ENCODE measurements at regions not wholly inside any gene's neighbourhood (a gene's known extent, or its start where the extent isn't known, plus 50 kb on each side); places are given as distances from the start of the nearest gene placed in this dataset.
A peak's percentile ranks its signal among the peaks of the same experiment; 100 is the strongest.

DNA sequence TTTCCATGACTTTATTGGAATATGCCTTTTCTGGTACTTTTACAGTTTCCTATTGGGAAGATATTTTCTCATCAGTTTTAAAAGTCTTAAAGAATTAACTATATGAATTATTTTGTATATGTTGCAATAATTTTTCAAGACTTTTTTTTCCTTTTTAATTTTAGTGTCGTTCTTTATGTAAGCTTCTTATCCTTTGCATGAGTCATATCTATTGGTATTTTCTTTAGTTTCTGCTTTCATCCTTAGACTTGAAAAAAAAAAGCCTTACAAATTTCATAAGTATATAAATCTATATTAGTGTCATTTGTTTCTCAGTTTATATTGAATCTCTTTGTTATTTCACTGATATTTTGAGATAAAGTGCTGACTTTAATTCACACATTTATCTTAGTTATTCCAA is 94.9 kb downstream of the DSEL start:
- no peaks in the 10 kb centered on the region for H3K9me3 ChIP-seq (ENCODE audit: control insufficient read depth, insufficient read depth, low read length)
- no CpG with 5 or more reads among the region's 1 CpG for WGBS (ENCODE audit: insufficient coverage)

DNA sequence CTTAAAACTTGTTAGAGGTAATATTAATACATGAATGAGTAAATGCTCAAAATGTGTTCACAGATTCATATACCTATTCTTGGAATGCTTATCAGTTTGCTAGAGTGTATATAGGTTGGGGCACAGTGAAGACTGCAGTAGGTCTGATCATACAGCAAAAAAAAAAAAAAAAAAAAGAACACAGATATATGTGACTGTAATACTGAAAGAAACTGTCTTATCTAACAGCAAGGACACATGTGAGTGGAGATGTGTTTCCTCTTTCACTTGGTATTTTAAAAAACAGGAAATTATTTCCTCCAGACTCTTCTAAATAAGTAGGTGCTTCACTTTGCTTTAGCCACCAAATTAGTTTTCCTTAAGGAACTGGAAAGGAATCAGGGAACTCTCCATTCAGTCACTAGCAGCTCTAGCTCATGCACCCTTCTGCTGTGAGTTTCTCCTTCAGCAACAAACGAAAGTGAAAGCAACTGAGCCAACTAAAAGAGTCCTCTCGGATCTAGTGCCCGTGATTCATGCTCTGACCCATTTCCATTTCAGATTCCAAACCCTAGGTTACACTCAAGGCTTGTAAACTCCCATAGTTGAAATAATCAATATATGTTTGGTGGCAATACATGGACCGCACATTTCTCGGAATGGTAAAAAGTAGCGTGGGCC is 98.5 kb downstream of the DSEL start:
- H3K27ac ChIP-seq (ENCODE audit: low read depth, low read length) = no peak overlapping the region
- no peak overlapping the region for H3K4me3 ChIP-seq (ENCODE audit: low read depth, low read length)
- no peaks in the 10 kb centered on the region for H3K36me3 ChIP-seq (ENCODE audit: control insufficient read depth, insufficient read depth, low read length)
- DNase-seq (ENCODE audit: low read depth in 4 of 6, low spot score in 6 of 6) = no peak
- WGBS (ENCODE audit: insufficient coverage) = 83% methylated on average over 1 of the region's 6 CpGs
- no peaks in the 10 kb centered on the region for H3K9me3 ChIP-seq (ENCODE audit: control insufficient read depth, insufficient read depth, low read length)
- H3K4me1 ChIP-seq (ENCODE audit: control insufficient read depth, insufficient read depth, low read length) = no peaks in the 10 kb centered on the region
- no peaks in the 10 kb centered on the region for H3K27me3 ChIP-seq (ENCODE audit: control insufficient read depth, insufficient read depth, low read length)

More for the DNA sequence above, 94.9 kb downstream of the DSEL start:
- no peaks in the 10 kb centered on the region for H3K4me1 ChIP-seq (ENCODE audit: control insufficient read depth, insufficient read depth, low read length)
- H3K27me3 ChIP-seq (ENCODE audit: control insufficient read depth, insufficient read depth, low read length) = no peaks in the 10 kb centered on the region
- DNase-seq (ENCODE audit: low read depth in 4 of 6, low spot score in 6 of 6) = no peak
- H3K36me3 ChIP-seq (ENCODE audit: control insufficient read depth, insufficient read depth, low read length) = no peaks in the 10 kb centered on the region
- no peak overlapping the region for H3K4me3 ChIP-seq (ENCODE audit: low read depth, low read length)
- H3K27ac ChIP-seq (ENCODE audit: low read depth, low read length) = no peak overlapping the region

DNA sequence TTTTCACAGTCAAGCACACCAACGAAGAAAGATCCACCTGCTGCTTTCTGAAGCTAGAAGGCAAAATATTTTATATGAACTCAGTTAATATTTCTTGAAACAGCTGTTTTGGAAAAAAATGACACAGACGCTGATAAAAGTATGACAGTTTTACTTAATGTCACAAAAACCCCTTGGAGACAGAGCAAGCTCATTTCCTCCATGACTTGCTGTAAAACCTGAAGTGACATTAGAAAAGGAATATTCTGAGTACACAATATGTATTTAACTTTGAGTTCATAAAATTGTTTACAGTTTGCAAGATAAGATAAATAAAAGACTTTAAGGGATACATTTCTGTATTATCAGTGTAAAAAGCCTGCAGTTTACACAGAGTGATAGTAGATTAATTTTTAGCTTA is 105.4 kb downstream of the DSEL start:
- no peaks in the 10 kb centered on the region for H3K27me3 ChIP-seq (ENCODE audit: control insufficient read depth, insufficient read depth, low read length)
- no CpG with 5 or more reads among the region's 2 CpGs for WGBS (ENCODE audit: insufficient coverage)
- DNase-seq (ENCODE audit: low read depth in 4 of 6, low spot score in 6 of 6) = no peak
- H3K4me1 ChIP-seq (ENCODE audit: control insufficient read depth, insufficient read depth, low read length) = no peaks in the 10 kb centered on the region
- no peaks in the 10 kb centered on the region for H3K36me3 ChIP-seq (ENCODE audit: control insufficient read depth, insufficient read depth, low read length)
- H3K27ac ChIP-seq (ENCODE audit: low read depth, low read length) = no peak overlapping the region
- H3K9me3 ChIP-seq (ENCODE audit: control insufficient read depth, insufficient read depth, low read length) = no peaks in the 10 kb centered on the region
- H3K4me3 ChIP-seq (ENCODE audit: low read depth, low read length) = no peak overlapping the region

DNA sequence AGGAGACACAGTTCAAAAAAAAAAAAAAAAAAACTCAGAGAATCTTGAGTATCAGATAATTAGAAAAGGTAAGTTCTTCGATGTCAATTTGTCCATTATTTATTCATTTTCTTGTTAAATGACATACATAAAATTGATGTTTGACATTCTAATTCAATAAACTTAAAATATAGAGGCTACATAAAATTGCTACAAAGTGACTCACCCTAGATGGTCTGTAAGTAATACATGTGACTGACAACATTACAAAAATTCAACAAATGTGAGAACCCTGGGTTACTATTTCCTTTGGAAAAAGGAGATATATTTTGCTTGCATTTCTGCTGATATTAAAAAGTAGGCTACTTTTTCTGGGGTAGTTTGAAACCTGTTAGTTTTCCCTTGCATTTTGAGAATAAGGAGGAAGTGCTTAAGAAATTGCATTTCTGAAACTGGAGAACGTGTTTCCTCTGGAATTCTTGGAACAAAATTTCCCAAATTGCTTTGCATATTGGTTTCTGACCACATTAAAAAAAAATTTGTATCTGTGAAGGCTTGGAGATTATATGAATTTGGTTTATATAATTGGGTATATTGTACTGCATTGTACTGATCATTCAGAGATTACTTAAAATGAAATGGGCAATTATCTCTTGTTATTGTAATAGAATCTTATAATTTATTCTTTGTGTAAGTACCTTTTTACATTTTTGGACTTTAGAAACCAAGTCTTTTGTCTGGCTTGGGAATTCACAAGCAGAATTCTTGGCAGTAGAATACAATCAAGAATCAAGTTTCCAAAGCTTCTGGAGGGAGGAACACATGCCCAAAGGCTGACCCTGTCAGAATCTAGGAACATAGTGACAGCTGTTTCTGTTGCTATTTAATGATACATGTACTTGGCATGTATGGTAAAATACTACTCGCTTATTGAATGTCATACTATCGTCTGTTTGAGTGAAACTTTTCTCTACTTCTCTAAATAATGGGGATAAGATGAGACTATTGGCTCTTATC is 106.1 kb downstream of the DSEL start:
- no peak overlapping the region for H3K27ac ChIP-seq (ENCODE audit: low read depth, low read length)
- peak in 1 of 6 donors; percentile 20 for DNase-seq (ENCODE audit: low read depth in 4 of 6, low spot score in 6 of 6)
- no CpG with 5 or more reads among the region's 4 CpGs for whole genome bisulfite sequencing (ENCODE audit: insufficient coverage)

DNA sequence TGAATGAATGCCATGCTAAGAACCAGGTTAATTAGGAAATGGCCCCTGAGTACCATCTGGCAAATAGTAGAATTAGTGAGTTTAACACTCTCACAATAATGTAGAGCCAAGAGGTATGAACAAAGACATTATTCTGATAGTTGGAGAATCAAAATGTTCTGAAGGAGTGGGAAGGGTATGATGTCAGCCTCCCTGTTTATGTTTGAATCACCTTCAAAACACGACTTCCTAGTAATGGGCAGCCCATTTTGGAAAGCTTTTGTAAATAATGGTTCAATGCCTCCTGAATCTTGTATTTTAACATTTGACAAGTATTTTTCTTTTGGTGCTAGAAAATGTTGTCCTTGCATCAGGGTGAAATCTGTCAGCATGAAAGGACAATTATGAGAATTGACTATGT is 108.3 kb downstream of the DSEL start:
- WGBS (ENCODE audit: insufficient coverage) = no CpG with 5 or more reads among the region's 1 CpG
- Histone ChIP-seq H3K27me3 (ENCODE audit: control insufficient read depth, insufficient read depth, low read length) (no peaks in the 10 kb centered on the region), H3K27ac (ENCODE audit: low read depth, low read length) (no peak overlapping the region), H3K4me1 (ENCODE audit: control insufficient read depth, insufficient read depth, low read length) (no peaks in the 10 kb centered on the region), H3K9me3 (ENCODE audit: control insufficient read depth, insufficient read depth, low read length) (no peaks in the 10 kb centered on the region), H3K36me3 (ENCODE audit: control insufficient read depth, insufficient read depth, low read length) (no peaks in the 10 kb centered on the region), H3K4me3 (ENCODE audit: low read depth, low read length) (no peak overlapping the region)
- DNase-seq (ENCODE audit: low read depth in 4 of 6, low spot score in 6 of 6) = no peak

More for the DNA sequence above, 106.1 kb downstream of the DSEL start:
- no peaks in the 10 kb centered on the region for H3K4me1 ChIP-seq (ENCODE audit: control insufficient read depth, insufficient read depth, low read length)
- no peaks in the 10 kb centered on the region for H3K27me3 ChIP-seq (ENCODE audit: control insufficient read depth, insufficient read depth, low read length)
- H3K9me3 ChIP-seq (ENCODE audit: control insufficient read depth, insufficient read depth, low read length) = no peaks in the 10 kb centered on the region
- no peaks in the 10 kb centered on the region for H3K36me3 ChIP-seq (ENCODE audit: control insufficient read depth, insufficient read depth, low read length)
- H3K4me3 ChIP-seq (ENCODE audit: low read depth, low read length) = no peak overlapping the region

DNA sequence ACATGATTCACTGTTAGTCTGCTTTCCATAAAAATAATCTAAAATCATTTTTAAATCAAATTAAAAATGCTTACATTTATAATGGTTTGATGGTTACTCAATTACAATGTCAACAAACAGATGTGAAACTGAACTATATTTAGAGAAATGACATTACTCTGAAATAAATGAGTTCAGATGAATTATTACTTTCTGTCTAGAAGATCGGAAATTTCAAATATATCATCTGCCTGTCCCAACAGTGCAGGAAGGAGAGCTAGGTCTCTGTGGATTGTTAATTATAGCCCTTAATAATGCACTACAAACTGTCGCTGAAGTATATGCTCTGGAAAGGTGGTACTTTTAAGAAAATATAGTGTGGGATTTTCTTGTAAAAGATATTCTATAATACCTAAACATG is 109.8 kb downstream of the DSEL start:
- no CpG with 5 or more reads among the region's 2 CpGs for WGBS (ENCODE audit: insufficient coverage)
- no peak overlapping the region for H3K27ac ChIP-seq (ENCODE audit: low read depth, low read length)
- no peaks in the 10 kb centered on the region for H3K36me3 ChIP-seq (ENCODE audit: control insufficient read depth, insufficient read depth, low read length)
- H3K4me1 ChIP-seq (ENCODE audit: control insufficient read depth, insufficient read depth, low read length) = no peaks in the 10 kb centered on the region
- no peaks in the 10 kb centered on the region for H3K9me3 ChIP-seq (ENCODE audit: control insufficient read depth, insufficient read depth, low read length)
- H3K4me3 ChIP-seq (ENCODE audit: low read depth, low read length) = no peak overlapping the region
- H3K27me3 ChIP-seq (ENCODE audit: control insufficient read depth, insufficient read depth, low read length) = no peaks in the 10 kb centered on the region
- no peak for DNase-seq (ENCODE audit: low read depth in 4 of 6, low spot score in 6 of 6)

DNA sequence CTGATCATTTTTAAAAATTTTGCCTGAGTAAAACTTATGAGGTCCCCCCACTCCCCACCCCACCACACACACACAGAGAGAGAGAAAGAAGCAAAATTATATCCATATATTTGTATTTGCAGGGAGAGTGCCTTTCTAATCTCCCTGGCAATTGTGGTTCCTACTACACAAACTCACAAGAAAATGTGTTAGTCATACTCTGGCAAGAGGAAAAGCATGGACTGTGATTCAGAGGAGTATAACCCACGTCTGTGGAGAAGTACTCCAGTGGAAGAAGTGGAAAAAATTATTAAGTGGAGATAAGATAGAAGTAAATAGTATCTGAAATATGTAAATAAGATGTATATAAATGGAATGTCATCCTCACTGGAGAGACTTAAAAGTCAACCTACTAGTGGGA is 114.0 kb downstream of the DSEL start:
- Histone ChIP-seq H3K4me1 (ENCODE audit: control insufficient read depth, insufficient read depth, low read length) (no peaks in the 10 kb centered on the region), H3K4me3 (ENCODE audit: low read depth, low read length) (no peak overlapping the region), H3K36me3 (ENCODE audit: control insufficient read depth, insufficient read depth, low read length) (no peaks in the 10 kb centered on the region), H3K27ac (ENCODE audit: low read depth, low read length) (no peak overlapping the region), H3K9me3 (ENCODE audit: control insufficient read depth, insufficient read depth, low read length) (peaks cover 3% of the 10 kb centered on the region), H3K27me3 (ENCODE audit: control insufficient read depth, insufficient read depth, low read length) (no peaks in the 10 kb centered on the region)
- WGBS (ENCODE audit: insufficient coverage) = no CpG with 5 or more reads among the region's 1 CpG
- DNase-seq (ENCODE audit: low read depth in 4 of 6, low spot score in 6 of 6) = no peak

DNA sequence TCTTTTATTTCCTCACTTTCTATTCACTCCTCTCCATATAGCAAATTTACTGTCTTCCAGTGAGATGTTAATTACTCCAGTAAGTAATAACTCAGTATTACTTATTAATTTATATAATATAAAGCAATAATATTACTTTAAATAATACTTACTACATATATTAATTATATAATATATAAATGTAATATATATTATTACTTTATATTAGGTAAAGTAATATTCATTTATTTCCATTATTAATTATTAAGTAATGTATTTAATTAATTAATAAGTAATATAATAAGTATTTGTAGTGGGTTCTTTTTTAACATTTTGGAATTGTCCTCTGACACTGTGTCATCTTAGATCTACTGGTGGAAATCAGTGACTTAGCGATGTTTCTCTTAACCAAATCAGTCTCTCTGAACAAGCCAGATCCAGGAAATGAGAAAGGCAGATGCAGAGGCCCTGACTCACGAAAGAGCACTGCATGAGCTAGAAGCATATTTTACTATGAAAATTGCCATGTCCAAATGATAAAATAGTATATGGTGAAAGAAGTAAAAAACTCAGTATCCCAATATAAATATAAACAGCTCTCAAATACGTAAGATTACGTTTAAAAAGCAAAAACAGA is 115.9 kb downstream of the DSEL start:
- Histone ChIP-seq H3K4me1 (ENCODE audit: control insufficient read depth, insufficient read depth, low read length) (no peaks in the 10 kb centered on the region), H3K27ac (ENCODE audit: low read depth, low read length) (no peak overlapping the region), H3K4me3 (ENCODE audit: low read depth, low read length) (no peak overlapping the region), H3K27me3 (ENCODE audit: control insufficient read depth, insufficient read depth, low read length) (no peaks in the 10 kb centered on the region), H3K36me3 (ENCODE audit: control insufficient read depth, insufficient read depth, low read length) (no peaks in the 10 kb centered on the region), H3K9me3 (ENCODE audit: control insufficient read depth, insufficient read depth, low read length) (peaks cover 3% of the 10 kb centered on the region)
- WGBS (ENCODE audit: insufficient coverage) = 100% methylated on average over 1 of the region's 4 CpGs
- no peak for DNase-seq (ENCODE audit: low read depth in 4 of 6, low spot score in 6 of 6)

DNA sequence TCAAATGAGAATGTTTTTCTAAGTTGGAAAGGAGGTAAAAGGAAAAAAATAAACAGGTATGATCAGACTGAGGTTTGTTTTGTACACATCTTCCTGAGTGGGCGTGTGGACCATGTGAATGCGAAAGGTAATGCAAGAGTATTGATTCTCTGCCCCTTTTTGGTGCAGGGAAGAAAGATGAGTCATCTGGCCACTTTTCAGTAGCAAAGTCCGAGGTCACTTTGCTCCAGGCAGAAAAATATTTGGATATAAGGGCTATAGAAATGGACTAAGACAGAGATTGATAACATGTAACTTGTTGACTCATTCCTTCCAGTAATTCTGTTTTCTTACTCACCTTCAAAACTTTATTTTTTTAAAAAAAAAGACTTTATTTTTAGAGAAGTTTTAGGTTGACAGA is 130.5 kb downstream of the DSEL start:
- H3K4me3 ChIP-seq (ENCODE audit: low read depth, low read length) = no peak overlapping the region
- DNase-seq (ENCODE audit: low read depth in 4 of 6, low spot score in 6 of 6) = no peak
- H3K9me3 ChIP-seq (ENCODE audit: control insufficient read depth, insufficient read depth, low read length) = no peaks in the 10 kb centered on the region
- 94% methylated on average over 2 of the region's 3 CpGs for WGBS (ENCODE audit: insufficient coverage)
- no peaks in the 10 kb centered on the region for H3K4me1 ChIP-seq (ENCODE audit: control insufficient read depth, insufficient read depth, low read length)
- H3K36me3 ChIP-seq (ENCODE audit: control insufficient read depth, insufficient read depth, low read length) = no peaks in the 10 kb centered on the region
- no peak overlapping the region for H3K27ac ChIP-seq (ENCODE audit: low read depth, low read length)
- no peaks in the 10 kb centered on the region for H3K27me3 ChIP-seq (ENCODE audit: control insufficient read depth, insufficient read depth, low read length)

Data from spinal cord (tissue), 9 donors.